Body of pancreas (tissue), 4 donors: ENCODE measurements at regions not wholly inside any gene's neighbourhood (a gene's known extent, or its start where the extent isn't known, plus 50 kb on each side); places are given as distances from the start of the nearest gene placed in this dataset.

Experiments
- CTCF ChIP-seq, 7 experiments: fragments of 450-650 bp in 4 of 7; fragments of 200-600 bp in 3 of 7; sonication (generic) in 3 of 7; IDR thresholded peaks; one replicate each; pipeline ENCODE4 v1.5.1; 2016 to 2019; ENCODE audit warnings: antibody characterized with exemption in 7 of 7
- POLR2A ChIP-seq, 3 donors: fragments of 450-650 bp; IDR thresholded peaks; one replicate each; pipeline ENCODE4 v1.6.1; 2016; ENCODE audit warnings: antibody characterized with exemption in 3 of 3, mild to moderate bottlenecking in 2 of 3

DNA sequence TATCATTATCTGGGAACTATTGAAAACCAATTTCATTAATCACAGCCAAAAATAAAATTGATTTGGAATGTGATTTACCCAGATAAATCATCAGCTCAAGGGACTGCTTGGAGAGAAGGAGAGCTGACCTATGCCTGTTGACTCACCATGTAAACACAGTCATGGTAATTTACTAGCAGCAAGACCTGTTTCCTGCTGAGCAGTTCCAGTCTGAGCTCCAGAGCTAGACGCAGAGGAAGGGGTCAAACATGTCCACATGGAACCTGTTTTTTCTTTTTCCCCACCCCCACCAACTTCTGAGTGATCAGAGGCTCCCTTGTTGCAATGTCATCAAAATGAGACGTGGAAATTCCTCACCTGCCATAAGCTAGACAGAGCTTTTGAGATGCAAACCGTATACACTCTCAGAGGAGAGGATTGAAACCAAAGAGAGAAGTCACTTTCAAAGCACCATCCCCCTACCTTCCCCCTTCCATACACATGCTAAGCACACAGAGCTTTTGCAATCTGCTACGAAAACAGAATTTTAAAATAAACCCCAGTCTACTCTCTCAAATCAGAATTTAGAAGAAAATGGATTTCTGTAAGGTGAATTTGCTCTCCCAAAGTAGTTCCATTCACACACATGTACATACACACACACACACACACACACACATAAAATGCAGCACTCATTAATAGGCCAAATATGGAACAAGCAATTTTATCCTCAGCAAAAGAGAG is 55.9 kb upstream of the PTGFRN start:
- TF ChIP-seq POLR2A (IDR thresholded peaks at IDR 0.05) (peak in 2 of 3 donors; percentile 13 to 36), CTCF (IDR thresholded peaks at IDR 0.05) (no peak)
